ENCODE measurements at regions not wholly inside any gene's neighbourhood (a gene's known extent, or its start where the extent isn't known, plus 50 kb on each side); places are given as distances from the start of the nearest gene placed in this dataset.

DNA sequence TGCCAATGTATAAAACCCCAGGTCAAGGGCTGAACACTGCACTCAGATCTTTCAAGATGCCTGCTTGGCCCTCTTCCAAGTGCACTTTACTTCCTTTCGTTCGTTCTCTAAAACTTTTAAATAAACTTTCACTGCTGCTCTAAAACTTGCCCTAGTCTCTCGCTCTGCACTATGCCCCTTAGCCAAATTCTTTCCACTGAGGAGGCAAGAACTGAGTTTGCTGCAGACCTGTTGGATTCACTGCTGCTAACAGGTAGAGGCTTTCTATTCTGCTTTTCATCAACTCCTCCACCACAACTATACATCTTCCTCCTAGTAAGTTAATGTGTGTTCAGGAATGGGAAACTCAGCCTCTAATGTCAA, 467.9 kb downstream of the MBD2 start:
- TF ChIP-seq, protein P1, sequence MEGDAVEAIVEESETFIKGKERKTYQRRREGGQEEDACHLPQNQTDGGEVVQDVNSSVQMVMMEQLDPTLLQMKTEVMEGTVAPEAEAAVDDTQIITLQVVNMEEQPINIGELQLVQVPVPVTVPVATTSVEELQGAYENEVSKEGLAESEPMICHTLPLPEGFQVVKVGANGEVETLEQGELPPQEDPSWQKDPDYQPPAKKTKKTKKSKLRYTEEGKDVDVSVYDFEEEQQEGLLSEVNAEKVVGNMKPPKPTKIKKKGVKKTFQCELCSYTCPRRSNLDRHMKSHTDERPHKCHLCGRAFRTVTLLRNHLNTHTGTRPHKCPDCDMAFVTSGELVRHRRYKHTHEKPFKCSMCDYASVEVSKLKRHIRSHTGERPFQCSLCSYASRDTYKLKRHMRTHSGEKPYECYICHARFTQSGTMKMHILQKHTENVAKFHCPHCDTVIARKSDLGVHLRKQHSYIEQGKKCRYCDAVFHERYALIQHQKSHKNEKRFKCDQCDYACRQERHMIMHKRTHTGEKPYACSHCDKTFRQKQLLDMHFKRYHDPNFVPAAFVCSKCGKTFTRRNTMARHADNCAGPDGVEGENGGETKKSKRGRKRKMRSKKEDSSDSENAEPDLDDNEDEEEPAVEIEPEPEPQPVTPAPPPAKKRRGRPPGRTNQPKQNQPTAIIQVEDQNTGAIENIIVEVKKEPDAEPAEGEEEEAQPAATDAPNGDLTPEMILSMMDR (conservative IDR thresholded peaks at IDR 0.05 in 1 of 2, IDR thresholded peaks at IDR 0.05 in 1 of 2; ENCODE audit: low read depth in 1 of 2, low read length in 2 of 2), result no peak
- TF ChIP-seq EZH2 (IDR thresholded peaks at IDR 0.05; ENCODE audit: low read length, missing control alignments), result no peak

Data from fibroblast of lung (primary cell).